IPS-18c (cell line): ENCODE measurements at regions not wholly inside any gene's neighbourhood (a gene's known extent, or its start where the extent isn't known, plus 50 kb on each side); places are given as distances from the start of the nearest gene placed in this dataset.

Experiments
- H3K4me3 ChIP-seq: 2 replicates; pipeline ENCODE4 v1.7.0; 2013; ENCODE audit warnings: low read depth, mild to moderate bottlenecking, low read length, moderate library complexity; ENCODE audit not compliant: insufficient read depth
- H3K9me3 ChIP-seq: one replicate; pipeline ENCODE4 v1.6.1; 2013; ENCODE audit warnings: mild to moderate bottlenecking, low read length, moderate library complexity; ENCODE audit not compliant: control insufficient read depth, insufficient read depth

- Histone ChIP-seq H3K9me3 (no peaks in the 10 kb centered on the region), H3K4me3 (no peak overlapping the region)
Observed at GRCh38 chr6:104596091-104596490, 263.6 kb downstream of the HACE1 start.

DNA sequence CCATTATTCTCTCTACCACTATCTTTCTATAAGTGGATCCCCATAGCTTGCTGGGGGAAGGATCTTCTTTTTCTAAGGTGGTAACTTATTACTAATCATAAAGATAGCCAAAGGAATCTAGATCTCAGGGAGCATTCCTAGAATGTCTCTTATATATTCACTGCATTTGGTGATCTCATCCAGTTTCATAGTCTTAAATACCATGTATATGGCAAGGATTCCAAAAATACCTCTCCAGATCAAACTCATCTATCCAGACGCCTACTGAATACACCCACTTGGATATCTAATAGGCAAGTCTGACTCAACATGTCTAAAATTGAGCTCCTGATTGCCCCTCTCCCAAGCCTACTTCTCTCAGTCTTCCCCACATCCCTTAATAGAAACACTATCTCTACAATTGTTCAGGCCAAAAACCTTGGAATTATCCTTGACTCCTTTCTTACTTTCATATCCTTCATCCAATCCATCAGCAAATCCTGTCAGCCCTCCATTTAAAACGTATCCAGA, 264.4 kb downstream of the HACE1 start:
- Histone ChIP-seq H3K9me3 (no peaks in the 10 kb centered on the region), H3K4me3 (no peak overlapping the region)

- H3K9me3 ChIP-seq, result no peaks in the 10 kb centered on the region
Observed at GRCh38 chr6:104591573-104592334, 268.0 kb downstream of the HACE1 start.

GRCh38 chr6:104589940-104590339, 269.8 kb downstream of the HACE1 start:
- H3K9me3 ChIP-seq, result no peaks in the 10 kb centered on the region

More at GRCh38 chr6:104591573-104592334, 268.0 kb downstream of the HACE1 start:
- no peak overlapping the region for H3K4me3 ChIP-seq

GRCh38 chr6:104585646-104586045, 274.1 kb downstream of the HACE1 start:
- no peak overlapping the region for H3K4me3 ChIP-seq
- no peaks in the 10 kb centered on the region for H3K9me3 ChIP-seq

More at GRCh38 chr6:104589940-104590339, 269.8 kb downstream of the HACE1 start:
- H3K4me3 ChIP-seq, result no peak overlapping the region

DNA sequence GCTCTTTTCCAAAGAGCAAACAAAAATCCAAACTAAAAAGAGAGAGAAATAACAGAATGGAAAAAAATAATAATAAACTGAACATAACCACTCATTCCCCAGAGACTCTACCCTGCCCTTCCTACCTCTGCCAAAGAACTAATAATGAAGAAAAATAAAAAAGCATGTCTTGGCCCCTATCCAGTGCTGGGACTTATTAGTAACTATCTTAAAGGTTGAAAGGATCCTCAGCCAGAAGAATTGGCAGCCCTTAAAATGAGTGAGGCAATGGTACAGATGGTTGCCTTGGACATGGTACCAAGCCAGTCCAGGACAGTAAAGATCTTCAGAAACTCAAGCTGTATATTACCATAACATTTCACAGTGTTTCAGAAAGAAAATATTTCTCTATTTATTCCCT, 279.3 kb downstream of the HACE1 start:
- H3K4me3 ChIP-seq, result no peak overlapping the region
- no peaks in the 10 kb centered on the region for H3K9me3 ChIP-seq

GRCh38 chr6:104579310-104579863, 280.3 kb downstream of the HACE1 start:
- Histone ChIP-seq H3K4me3 (no peak overlapping the region), H3K9me3 (no peaks in the 10 kb centered on the region)

DNA sequence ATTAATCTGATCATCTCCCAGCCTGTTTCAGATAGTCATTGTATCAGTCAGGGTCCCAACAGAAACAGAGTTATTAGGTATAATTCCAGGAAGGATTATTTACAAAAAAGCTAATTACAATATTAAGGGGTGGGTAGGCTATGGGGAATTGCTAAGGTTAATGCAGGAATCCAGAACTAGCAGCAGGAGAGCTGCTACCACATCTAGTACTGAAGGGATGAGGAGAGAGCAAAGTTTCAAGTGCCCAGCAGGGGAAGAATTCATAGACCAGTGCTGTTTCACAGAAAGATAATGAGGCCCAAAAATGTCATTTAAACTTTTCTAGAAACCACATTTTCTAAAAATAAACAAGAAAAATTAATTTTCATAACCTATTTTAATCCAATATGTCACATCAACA, 284.2 kb downstream of the HACE1 start:
- H3K9me3 ChIP-seq, result no peaks in the 10 kb centered on the region
- H3K4me3 ChIP-seq, result no peak overlapping the region

DNA sequence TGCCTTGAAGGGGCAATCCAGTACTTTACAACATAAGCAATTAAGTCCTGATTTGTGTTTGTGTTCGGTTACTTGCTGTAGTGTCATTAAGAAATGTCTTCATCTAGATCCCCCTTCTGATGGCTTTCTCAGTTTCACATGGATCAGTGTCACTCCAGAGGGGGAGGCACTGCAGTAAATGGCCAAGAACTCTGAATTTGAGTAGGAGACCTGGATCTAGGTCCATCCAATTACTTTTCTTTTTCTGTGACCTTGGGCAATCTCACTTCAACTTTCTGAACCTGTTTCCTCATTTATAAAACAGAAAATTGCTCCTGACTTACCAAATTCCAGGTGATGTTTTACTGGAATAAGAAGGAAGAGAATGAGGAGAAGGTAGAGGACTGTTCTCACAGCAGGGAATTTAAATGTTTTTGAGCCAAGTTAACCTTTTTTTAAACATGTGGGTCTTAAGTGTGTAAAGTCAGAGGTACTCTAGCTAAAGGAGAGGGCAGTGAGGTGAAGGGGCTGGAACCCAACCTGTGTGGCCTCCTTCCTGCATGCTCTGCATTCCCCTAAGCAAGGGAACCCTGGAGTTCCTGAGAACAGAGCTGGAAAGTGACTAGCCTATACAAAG, 285.5 kb downstream of the HACE1 start:
- H3K9me3 ChIP-seq, result no peaks in the 10 kb centered on the region
- no peak overlapping the region for H3K4me3 ChIP-seq

DNA sequence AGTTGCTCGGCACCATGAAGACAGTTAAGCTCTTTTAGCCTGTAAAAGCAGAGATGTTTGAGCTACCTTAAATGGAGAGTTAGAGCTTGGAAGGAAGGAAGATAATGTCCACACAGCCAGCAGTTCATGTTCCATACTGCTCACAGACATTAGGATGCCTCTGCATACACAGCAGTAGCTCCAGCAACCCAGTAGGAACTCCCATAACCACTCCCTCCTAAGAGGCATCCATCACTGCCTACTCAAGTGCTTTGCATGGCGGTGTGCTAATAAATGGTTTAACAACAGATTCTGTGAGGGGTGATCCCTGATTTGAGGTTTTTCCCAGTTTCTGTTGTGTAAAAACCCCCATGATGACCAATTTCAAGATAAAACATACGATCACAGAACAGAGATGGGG, 286.4 kb downstream of the HACE1 start:
- Histone ChIP-seq H3K9me3 (no peaks in the 10 kb centered on the region), H3K4me3 (no peak overlapping the region)

GRCh38 chr6:104572901-104573300, 286.8 kb downstream of the HACE1 start:
- H3K4me3 ChIP-seq, result no peak overlapping the region
- H3K9me3 ChIP-seq, result no peaks in the 10 kb centered on the region

GRCh38 chr6:104566411-104566810, 293.3 kb downstream of the HACE1 start:
- no peak overlapping the region for H3K4me3 ChIP-seq
- H3K9me3 ChIP-seq, result no peaks in the 10 kb centered on the region

GRCh38 chr6:104563306-104563705, 296.4 kb downstream of the HACE1 start:
- no peak overlapping the region for H3K4me3 ChIP-seq
- H3K9me3 ChIP-seq, result no peaks in the 10 kb centered on the region

- no peaks in the 10 kb centered on the region for H3K9me3 ChIP-seq
- no peak overlapping the region for H3K4me3 ChIP-seq
Observed at GRCh38 chr6:104559435-104560202, 300.1 kb downstream of the HACE1 start.

- Histone ChIP-seq H3K4me3 (no peak overlapping the region), H3K9me3 (no peaks in the 10 kb centered on the region)
Observed at GRCh38 chr6:104558746-104559145, 301.0 kb downstream of the HACE1 start.

- H3K9me3 ChIP-seq, result no peaks in the 10 kb centered on the region
- H3K4me3 ChIP-seq, result no peak overlapping the region
Observed at GRCh38 chr6:104548297-104548696, 311.4 kb downstream of the HACE1 start.

DNA sequence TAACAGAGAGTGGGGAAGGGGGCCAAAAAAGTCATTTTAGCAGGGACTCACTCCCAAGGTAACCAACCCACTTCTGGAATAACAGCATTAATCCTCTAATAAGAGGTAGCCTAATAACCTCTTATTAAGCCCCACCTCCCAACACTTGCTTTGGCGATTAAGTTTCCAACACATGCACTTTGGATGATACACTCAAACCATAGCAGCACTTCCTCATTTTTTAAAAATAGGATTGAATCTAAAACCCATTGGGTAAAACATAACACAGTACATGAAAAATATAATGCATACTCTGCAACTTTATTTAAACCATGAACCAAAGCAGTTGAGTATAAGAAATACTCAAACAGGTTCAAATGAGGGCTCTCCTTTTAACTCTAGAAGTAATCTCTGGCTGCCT, 318.3 kb downstream of the HACE1 start:
- H3K9me3 ChIP-seq, result no peaks in the 10 kb centered on the region
- no peak overlapping the region for H3K4me3 ChIP-seq
